Body of pancreas (tissue), 4 donors: ENCODE measurements at regions not wholly inside any gene's neighbourhood (a gene's known extent, or its start where the extent isn't known, plus 50 kb on each side); places are given as distances from the start of the nearest gene placed in this dataset.

ENCODE experiments used
- CTCF ChIP-seq, 7 experiments: fragments of 450-650 bp in 4 of 7; fragments of 200-600 bp in 3 of 7; sonication (generic) in 3 of 7; IDR thresholded peaks; one replicate each; pipeline ENCODE4 v1.5.1; 2016 to 2019; ENCODE audit warnings: antibody characterized with exemption in 7 of 7
- POLR2A ChIP-seq, 3 donors: fragments of 450-650 bp; IDR thresholded peaks; one replicate each; pipeline ENCODE4 v1.6.1; 2016; ENCODE audit warnings: antibody characterized with exemption in 3 of 3, mild to moderate bottlenecking in 2 of 3

GRCh38 chr12:113667676-113668356, 196.1 kb upstream of the LHX5 start:
- no peak for TF ChIP-seq POLR2A (IDR thresholded peaks at IDR 0.05)
- no peak for TF ChIP-seq CTCF (IDR thresholded peaks at IDR 0.05)
